ENCODE measurements at regions not wholly inside any gene's neighbourhood (a gene's known extent, or its start where the extent isn't known, plus 50 kb on each side); places are given as distances from the start of the nearest gene placed in this dataset.

GRCh38 chr10:124301736-124302135 is 117.0 kb downstream of the OAT start:
- DNase-seq = no peak

- no peak for DNase-seq
Measured at GRCh38 chr10:124300735-124301134, 118.0 kb downstream of the OAT start.

GRCh38 chr10:124300224-124300623 is 118.5 kb downstream of the OAT start:
- no peak for DNase-seq

DNA sequence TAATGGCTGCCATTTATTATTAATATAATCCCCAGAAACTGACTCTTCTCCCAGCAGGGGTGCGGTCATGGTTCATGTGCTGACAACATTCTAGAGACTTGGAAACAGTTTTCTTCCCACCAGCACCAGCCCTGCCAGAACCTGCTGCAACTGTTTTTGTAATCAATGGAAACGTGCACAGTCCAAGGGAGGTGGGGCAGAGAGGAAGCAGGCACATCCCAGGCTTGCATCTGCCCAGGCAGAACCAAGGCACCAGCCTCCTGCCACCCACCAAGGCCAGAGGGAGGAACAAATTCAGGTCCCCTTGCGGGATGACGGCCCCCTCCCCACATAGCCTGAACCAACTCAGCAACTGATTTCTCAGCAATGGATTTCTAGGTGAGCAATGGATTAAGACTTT is 119.0 kb downstream of the OAT start:
- no peak for DNase-seq

- DNase-seq = no peak
Measured at GRCh38 chr10:124298891-124299290, 119.8 kb downstream of the OAT start.

DNA sequence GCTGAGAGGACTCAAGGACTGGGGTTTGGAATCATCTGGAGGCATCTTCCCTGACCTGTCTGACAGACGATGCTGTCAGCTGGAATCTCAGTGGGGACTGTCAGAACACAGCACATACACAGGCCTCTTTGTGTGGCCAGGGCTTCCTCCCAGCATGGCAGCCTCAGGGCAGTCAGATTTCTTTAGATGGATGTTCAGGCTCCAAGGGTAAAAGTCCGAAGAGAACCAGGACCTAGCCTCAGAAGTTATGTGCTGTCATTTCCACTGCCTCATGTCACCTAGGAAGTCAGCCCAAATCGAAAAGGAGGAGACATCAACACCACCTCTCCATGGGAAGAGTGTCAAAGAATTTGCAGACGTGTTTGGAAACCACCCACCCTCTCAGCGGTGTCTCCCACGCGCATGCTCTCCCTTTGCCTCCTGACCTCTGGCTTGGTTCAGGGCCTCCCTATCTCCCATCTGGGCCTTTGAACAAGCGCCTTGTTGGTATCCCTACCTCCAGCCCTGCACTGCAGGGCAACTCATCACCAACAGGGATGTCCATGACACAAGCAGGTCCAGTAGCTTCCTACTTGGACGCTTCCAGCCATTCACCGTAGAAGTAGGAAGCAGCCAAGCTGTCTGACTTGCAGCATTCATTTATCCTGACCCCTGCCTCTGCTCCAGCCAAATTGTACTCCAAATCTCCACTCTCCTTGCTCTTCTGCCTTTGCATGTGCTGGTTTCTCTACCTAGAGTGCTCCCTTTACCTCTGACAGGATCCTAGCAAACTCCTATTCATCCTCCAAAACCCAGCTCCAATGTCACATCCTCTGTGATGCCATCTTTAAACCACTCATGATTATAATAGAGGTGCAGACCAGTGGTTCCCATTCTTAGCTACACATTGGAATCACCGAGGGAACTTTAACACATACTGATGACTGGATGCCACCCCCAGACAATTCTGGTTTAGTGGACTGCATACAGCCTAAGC is 121.6 kb downstream of the OAT start:
- no peak for DNase-seq

- peak; percentile 78 for DNase-seq
Measured at GRCh38 chr10:124296121-124296812, 122.5 kb downstream of the OAT start.

- no peak for DNase-seq
Measured at GRCh38 chr10:124294811-124295770, 123.6 kb downstream of the OAT start.

DNA sequence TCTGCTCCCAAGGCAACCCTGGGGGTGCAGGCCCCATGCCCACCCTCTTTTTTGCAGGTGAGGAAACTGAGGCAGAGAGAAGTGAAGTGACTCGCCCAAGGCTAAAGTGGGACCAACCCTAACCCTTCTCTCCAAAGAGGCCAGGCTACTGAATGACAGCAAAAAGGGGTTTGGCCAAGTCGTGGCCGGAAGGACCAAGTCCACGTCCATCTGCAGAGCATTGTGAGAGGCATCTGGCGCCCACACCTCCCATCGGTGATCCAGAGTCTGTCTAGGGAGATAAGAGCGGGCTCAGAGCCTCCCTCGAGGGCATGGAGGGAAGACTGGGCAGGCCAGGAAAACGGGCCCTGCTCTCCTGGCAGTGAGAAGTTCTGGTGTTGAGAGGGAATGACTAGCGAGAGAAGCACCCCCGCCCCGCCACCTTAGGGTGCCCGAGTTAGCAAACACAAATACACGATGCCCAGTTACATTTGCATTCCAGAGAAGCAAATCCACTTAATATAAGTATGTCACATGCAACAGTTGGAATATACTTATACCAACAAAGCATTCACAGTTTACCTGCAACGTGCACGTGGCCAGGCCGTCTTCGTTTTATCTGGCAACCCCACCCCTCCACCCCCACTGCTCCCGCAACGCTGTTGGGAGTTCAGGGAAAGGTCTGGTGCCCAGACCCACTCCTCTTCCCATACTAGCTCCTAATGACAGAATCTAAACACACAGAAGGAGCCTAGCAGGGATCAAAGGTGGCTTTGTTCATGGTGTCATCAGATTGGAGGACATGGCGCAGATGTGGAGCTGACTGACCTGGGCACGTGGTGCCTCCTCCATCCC is 124.9 kb downstream of the OAT start:
- no peak for DNase-seq

- no peak for DNase-seq
Measured at GRCh38 chr10:124292911-124293615, 125.7 kb downstream of the OAT start.

GRCh38 chr10:124291001-124291701 is 127.6 kb downstream of the OAT start:
- no peak for DNase-seq

- DNase-seq = no peak
Measured at GRCh38 chr10:124289851-124290795, 128.6 kb downstream of the OAT start.

DNA sequence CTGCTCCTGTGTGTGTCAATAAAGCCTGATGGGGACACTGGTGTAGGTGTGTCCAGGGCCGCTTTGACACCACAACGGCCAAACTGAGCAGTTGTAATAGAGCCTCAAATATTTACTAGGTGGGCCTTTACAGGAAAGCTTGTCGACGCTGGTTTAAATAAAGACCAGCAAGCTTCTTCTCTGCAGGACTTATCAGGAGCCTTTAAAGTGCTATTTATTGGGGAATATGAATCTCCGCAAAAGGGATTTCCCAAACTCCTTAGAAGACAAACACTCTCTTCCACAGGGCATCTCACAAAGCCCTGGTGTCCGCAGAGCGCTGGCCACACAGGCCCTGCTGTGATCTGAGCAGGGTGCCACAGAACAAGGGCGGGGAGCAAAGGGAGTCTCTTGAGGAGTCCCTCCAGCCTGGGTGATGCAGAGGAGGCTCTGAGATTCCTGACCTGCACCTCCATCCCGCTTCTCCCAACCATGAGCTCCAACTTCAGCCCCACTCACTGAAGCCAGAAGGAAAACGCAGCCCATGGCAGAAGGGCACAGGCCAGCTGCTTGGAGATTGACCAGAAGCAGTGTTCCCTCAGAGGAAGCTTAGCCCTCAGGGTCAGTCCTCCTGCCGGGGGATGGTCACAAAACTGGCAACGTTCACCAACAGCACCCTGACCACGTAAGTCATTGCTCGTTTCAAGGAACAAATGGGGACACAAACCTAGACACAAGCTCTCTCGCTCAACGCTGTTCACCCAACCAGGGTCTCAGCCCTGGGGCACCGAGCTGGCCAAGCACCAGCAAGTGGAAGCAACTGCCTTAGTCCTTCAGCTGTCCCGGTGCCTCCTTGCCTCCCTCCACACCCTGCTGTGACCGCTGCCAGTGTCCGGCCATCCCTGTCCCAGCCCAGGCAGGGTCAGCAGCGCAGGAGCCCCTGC is 129.5 kb downstream of the OAT start:
- no peak for DNase-seq

DNA sequence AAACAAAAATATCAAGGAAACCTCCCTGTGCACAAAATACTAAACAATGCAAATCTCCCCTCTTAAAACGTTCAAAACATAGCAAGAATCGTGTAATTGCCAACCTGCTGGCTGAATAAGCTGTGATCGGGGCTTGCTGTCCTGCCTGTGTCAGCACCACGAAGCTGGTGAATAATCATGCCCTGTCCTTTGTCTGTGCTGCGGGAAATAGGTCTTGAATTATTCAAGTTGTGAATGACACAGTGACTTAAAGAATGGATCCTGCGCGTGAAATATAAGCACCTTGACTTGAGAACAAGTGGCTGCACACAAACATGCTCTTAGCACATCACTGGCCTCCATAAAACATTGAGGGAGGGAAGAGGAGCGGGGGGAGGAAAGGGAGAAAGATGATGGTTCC is 130.2 kb downstream of the OAT start:
- DNase-seq = no peak

GRCh38 chr10:124287791-124288190 is 130.9 kb downstream of the OAT start:
- DNase-seq = no peak

GRCh38 chr10:124287071-124287685 is 131.5 kb downstream of the OAT start:
- no peak for DNase-seq

DNA sequence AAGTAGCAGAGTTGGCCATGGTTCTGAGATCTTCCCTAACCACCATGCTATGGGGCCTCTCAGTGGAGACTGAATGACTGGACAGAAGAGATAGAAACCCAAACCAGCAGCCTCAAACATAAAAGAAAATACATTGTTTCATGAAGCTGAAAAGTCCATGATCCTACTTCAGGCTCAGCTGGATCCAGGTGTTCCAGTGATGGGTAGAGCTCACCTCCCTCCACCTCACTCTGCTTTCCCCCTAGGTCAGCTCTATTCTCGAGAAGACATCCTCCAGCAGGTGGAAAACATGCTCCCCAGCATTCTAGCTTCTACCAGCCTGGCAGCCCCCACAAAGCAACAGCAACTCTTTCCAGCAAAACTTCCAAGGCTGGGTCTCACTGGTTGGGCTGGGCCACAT is 132.1 kb downstream of the OAT start:
- no peak for DNase-seq

All from NCI-H1436 (cell line).